Neural progenitor cell (in vitro differentiated cells): ENCODE measurements at regions not wholly inside any gene's neighbourhood (a gene's known extent, or its start where the extent isn't known, plus 50 kb on each side); places are given as distances from the start of the nearest gene placed in this dataset.

ENCODE experiments used
- CTCF ChIP-seq: fragments of 200-600 bp; sonication (generic); IDR thresholded peaks from 2 replicates; pipeline ENCODE4 v1.5.1; 2017; ENCODE audit warnings: antibody characterized with exemption, mild to moderate bottlenecking
- EZH2 ChIP-seq: fragments of 200-600 bp; sonication (generic); IDR thresholded peaks from 2 replicates; pipeline ENCODE4 v1.6.1; 2017; ENCODE audit warnings: antibody characterized with exemption, mild to moderate bottlenecking, moderate library complexity
- EZH2phosphoT487 ChIP-seq: fragments of 200-600 bp; sonication (generic); IDR thresholded peaks from 2 replicates; pipeline ENCODE4 v1.6.1; 2017; ENCODE audit warnings: antibody characterized with exemption

GRCh38 chr3:182565916-182566796, 227.1 kb upstream of the ATP11B start:
- TF ChIP-seq CTCF = no peak
- TF ChIP-seq EZH2 = no peak
- TF ChIP-seq EZH2phosphoT487 = no peak
